HUES64 (cell line): ENCODE measurements at regions not wholly inside any gene's neighbourhood (a gene's known extent, or its start where the extent isn't known, plus 50 kb on each side); places are given as distances from the start of the nearest gene placed in this dataset.
A peak's percentile ranks its signal among the peaks of the same experiment; 100 is the strongest.
"Not testable (repeated sequence)": the region's sequence is repeated elsewhere in the genome, so short reads cannot be mapped to it uniquely, and the experiment has no call there.

ENCODE experiments used
- H3K27ac ChIP-seq: 2 replicates; pipeline ENCODE4 v1.7.0; 2013; ENCODE audit warnings: low read depth, low read length, inconsistent platforms
- H3K27me3 ChIP-seq: 2 replicates; pipeline ENCODE4 v1.6.1; 2013; ENCODE audit warnings: mild to moderate bottlenecking, low read length; ENCODE audit not compliant: insufficient read depth
- H3K36me3 ChIP-seq: 2 replicates; pipeline ENCODE4 v1.6.1; 2013; ENCODE audit warnings: mild to moderate bottlenecking, low read length; ENCODE audit not compliant: insufficient read depth
- H3K4me1 ChIP-seq: 2 replicates; pipeline ENCODE4 v1.6.1; 2013; ENCODE audit warnings: mild to moderate bottlenecking, low read length, moderate library complexity; ENCODE audit not compliant: insufficient read depth
- H3K4me3 ChIP-seq: 2 replicates; pipeline ENCODE4 v1.5.1; 2013; ENCODE audit warnings: mild to moderate bottlenecking, low read length, moderate library complexity
- H3K9ac ChIP-seq: 2 replicates; pipeline ENCODE4 v1.6.1; 2013; ENCODE audit warnings: mild to moderate bottlenecking, low read depth, low read length
- H3K9me3 ChIP-seq: 2 replicates; pipeline ENCODE4 v1.6.1; 2013; ENCODE audit warnings: low read depth, low read length; ENCODE audit not compliant: insufficient read depth
- WGBS: fragments of 150-250, 120-280 bp; methylation state at CpG from one replicate; pipeline ENCODE4 v1.1.7; 2013; ENCODE audit warnings: missing lambda C conversion rate; 5-methylcytosine and 5-hydroxymethylcytosine counted together

- H3K9ac ChIP-seq: no peak overlapping the region
- WGBS: 94% methylated on average over 4 of the region's 4 CpGs
- peaks cover 3% of the 10 kb centered on the region; the same call in 1 of the 2 replicates for H3K4me1 ChIP-seq
- H3K9me3 ChIP-seq: peaks cover 6% of the 10 kb centered on the region; the same call in 1 of the 2 replicates
- no peaks in the 10 kb centered on the region for H3K27me3 ChIP-seq
- H3K27ac ChIP-seq: no peak overlapping the region
- H3K36me3 ChIP-seq: no peaks in the 10 kb centered on the region
- no peak overlapping the region for H3K4me3 ChIP-seq
Observed at GRCh38 chr1:72997624-72998023, 715.3 kb upstream of the NEGR1 start.

- no peaks in the 10 kb centered on the region for H3K36me3 ChIP-seq
- no peak overlapping the region for H3K9ac ChIP-seq
- H3K9me3 ChIP-seq: peaks cover 6% of the 10 kb centered on the region; the same call in 1 of the 2 replicates
- no peak overlapping the region for H3K27ac ChIP-seq
- H3K4me3 ChIP-seq: no peak overlapping the region
- 95% methylated on average over 2 of the region's 3 CpGs for WGBS
- H3K27me3 ChIP-seq: no peaks in the 10 kb centered on the region
- peaks cover 3% of the 10 kb centered on the region; the same call in 1 of the 2 replicates for H3K4me1 ChIP-seq
Observed at GRCh38 chr1:72997041-72997440, 714.7 kb upstream of the NEGR1 start.

GRCh38 chr1:72987871-72988270 lies 705.5 kb upstream of the NEGR1 start:
- H3K36me3 ChIP-seq, H3K27me3 ChIP-seq, H3K9ac ChIP-seq, H3K9me3 ChIP-seq, H3K4me3 ChIP-seq: not testable (repeated sequence)
- Histone ChIP-seq H3K4me1 (peaks cover 23% of the 10 kb centered on the region), H3K27ac (peak overlapping the region; percentile 69)
- 31% methylated on average over 2 of the region's 4 CpGs for WGBS

GRCh38 chr1:72986591-72987290 lies 704.4 kb upstream of the NEGR1 start:
- Histone ChIP-seq H3K36me3 (no peaks in the 10 kb centered on the region), H3K27ac (peak overlapping the region; percentile 69)

GRCh38 chr1:72985024-72985423 lies 702.7 kb upstream of the NEGR1 start:
- not testable (repeated sequence) for H3K27ac ChIP-seq, H3K9ac ChIP-seq, H3K36me3 ChIP-seq, H3K9me3 ChIP-seq, H3K27me3 ChIP-seq
- Histone ChIP-seq H3K4me1 (peaks cover 23% of the 10 kb centered on the region), H3K4me3 (peak overlapping the region; percentile 30; the same call in 1 of the 2 replicates)
- WGBS: 63% methylated on average over 10 of the region's 11 CpGs

More at GRCh38 chr1:72986591-72987290, 704.4 kb upstream of the NEGR1 start:
- Histone ChIP-seq H3K9me3 (no peaks in the 10 kb centered on the region), H3K9ac (no peak overlapping the region), H3K27me3 (no peaks in the 10 kb centered on the region), H3K4me1 (peaks cover 23% of the 10 kb centered on the region), H3K4me3 (no peak overlapping the region)
- 62% methylated on average over 2 of the region's 2 CpGs for WGBS

- H3K9ac ChIP-seq: not testable (repeated sequence)
- WGBS: 82% methylated on average over 15 of the region's 15 CpGs
Observed at GRCh38 chr1:72983011-72983410, 700.7 kb upstream of the NEGR1 start.

GRCh38 chr1:72969461-72969860 lies 687.1 kb upstream of the NEGR1 start:
- WGBS: 100% methylated on average over 1 of the region's 1 CpG
- Histone ChIP-seq H3K9ac (no peak overlapping the region), H3K27me3 (no peaks in the 10 kb centered on the region), H3K4me3 (no peak overlapping the region), H3K9me3 (0 out of 2 replicates have a peak, but pooled peaks cover 2% of the 10 kb centered on the region), H3K27ac (no peak overlapping the region), H3K4me1 (peaks cover 3% of the 10 kb centered on the region; the same call in 1 of the 2 replicates), H3K36me3 (peaks cover 6% of the 10 kb centered on the region; the same call in 1 of the 2 replicates)

More at GRCh38 chr1:72983011-72983410, 700.7 kb upstream of the NEGR1 start:
- H3K27me3 ChIP-seq, H3K27ac ChIP-seq, H3K9me3 ChIP-seq, H3K36me3 ChIP-seq: not testable (repeated sequence)
- peaks cover 23% of the 10 kb centered on the region for H3K4me1 ChIP-seq
- H3K4me3 ChIP-seq: peak overlapping the region; percentile 37; the same call in 1 of the 2 replicates

- H3K27ac ChIP-seq: no peak overlapping the region
- no peaks in the 10 kb centered on the region for H3K27me3 ChIP-seq
- peaks cover 6% of the 10 kb centered on the region; the same call in 1 of the 2 replicates for H3K4me1 ChIP-seq
- no peak overlapping the region for H3K9ac ChIP-seq
- no peak overlapping the region for H3K4me3 ChIP-seq
- no peaks in the 10 kb centered on the region for H3K9me3 ChIP-seq
- H3K36me3 ChIP-seq: no peaks in the 10 kb centered on the region
Observed at GRCh38 chr1:72954943-72955342, 672.6 kb upstream of the NEGR1 start.

- H3K27ac ChIP-seq, H3K9me3 ChIP-seq, H3K36me3 ChIP-seq, H3K9ac ChIP-seq, H3K27me3 ChIP-seq, H3K4me3 ChIP-seq: not testable (repeated sequence)
- peaks cover 18% of the 10 kb centered on the region; the same call in 1 of the 2 replicates for H3K4me1 ChIP-seq
- WGBS: 90% methylated on average over 3 of the region's 3 CpGs
Observed at GRCh38 chr1:72950900-72951299, 668.6 kb upstream of the NEGR1 start.

- Histone ChIP-seq H3K36me3 (no peaks in the 10 kb centered on the region), H3K27ac (no peak overlapping the region), H3K9ac (no peak overlapping the region), H3K9me3 (no peaks in the 10 kb centered on the region), H3K4me3 (no peak overlapping the region), H3K4me1 (peaks cover 30% of the 10 kb centered on the region), H3K27me3 (no peaks in the 10 kb centered on the region)
- WGBS: 71% methylated on average over 3 of the region's 3 CpGs
Observed at GRCh38 chr1:72946903-72947499, 664.7 kb upstream of the NEGR1 start.

GRCh38 chr1:72942008-72942407 lies 659.7 kb upstream of the NEGR1 start:
- peaks cover 21% of the 10 kb centered on the region for H3K4me1 ChIP-seq

More at GRCh38 chr1:72942008-72942407, 659.7 kb upstream of the NEGR1 start:
- 91% methylated on average over 2 of the region's 2 CpGs for WGBS
- Histone ChIP-seq H3K27me3 (no peaks in the 10 kb centered on the region), H3K9me3 (no peaks in the 10 kb centered on the region), H3K9ac (no peak overlapping the region), H3K36me3 (no peaks in the 10 kb centered on the region), H3K4me3 (no peak overlapping the region), H3K27ac (no peak overlapping the region)
